ENCODE measurements at regions not wholly inside any gene's neighbourhood (a gene's known extent, or its start where the extent isn't known, plus 50 kb on each side); places are given as distances from the start of the nearest gene placed in this dataset.

- TF ChIP-seq FUBP1 (CRISPR knock-in tag; IDR thresholded peaks at IDR 0.05; ENCODE audit: borderline replicate concordance) (no peak), ZNF275 (CRISPR knock-in tag; IDR thresholded peaks at IDR 0.05; ENCODE audit: borderline replicate concordance) (no peak), NR1H2 (CRISPR knock-in tag; IDR thresholded peaks at IDR 0.05; ENCODE audit: borderline replicate concordance, low read depth) (no peak), KDM3A (CRISPR knock-in tag; IDR thresholded peaks at IDR 0.05; ENCODE audit: low read depth) (no peak), CAMTA2 (CRISPR knock-in tag; IDR thresholded peaks at IDR 0.05; ENCODE audit: borderline replicate concordance) (no peak), ZSCAN20 (CRISPR knock-in tag; IDR thresholded peaks at IDR 0.05; ENCODE audit: borderline replicate concordance) (no peak), ZNF746 (CRISPR knock-in tag; IDR thresholded peaks at IDR 0.05) (no peak), TARDBP (CRISPR knock-in tag; IDR thresholded peaks at IDR 0.05) (no peak), SIX1 (CRISPR knock-in tag; IDR thresholded peaks at IDR 0.05; ENCODE audit: borderline replicate concordance) (no peak), RBM22 (optimal IDR thresholded peaks at IDR 0.05; ENCODE audit: low read length) (no peak), NONO (IDR thresholded peaks at IDR 0.05) (no peak), NONO (CRISPR knock-in tag; conservative IDR thresholded peaks at IDR 0.05) (no peak)
Measured at GRCh38 chr10:57706576-57707299, 561.0 kb downstream of the IPMK start (continued).

Measured in HepG2 (cell line).